Kidney tubule cell (primary cell): ENCODE measurements at regions not wholly inside any gene's neighbourhood (a gene's known extent, or its start where the extent isn't known, plus 50 kb on each side); places are given as distances from the start of the nearest gene placed in this dataset.

Source experiments
- DNase-seq: peaks from one replicate; pipeline ENCODE4 v3.0.0-alpha.2; 2018; ENCODE audit warnings: low spot score

GRCh38 chr7:25279705-25280104, 51.4 kb upstream of the NPVF start:
- DNase-seq = no peak

GRCh38 chr7:25280181-25280580, 51.9 kb upstream of the NPVF start:
- no peak for DNase-seq

GRCh38 chr7:25282194-25282593, 53.9 kb upstream of the NPVF start:
- DNase-seq = no peak

GRCh38 chr7:25286756-25287155, 58.5 kb upstream of the NPVF start:
- no peak for DNase-seq

- DNase-seq = no peak
These were observed 59.0 kb upstream of the NPVF start for GRCh38 chr7:25287291-25287690.

GRCh38 chr7:25288556-25289307, 60.4 kb upstream of the NPVF start:
- DNase-seq = no peak

- no peak for DNase-seq
These were observed 61.2 kb upstream of the NPVF start for GRCh38 chr7:25289518-25289917.

- DNase-seq = no peak
These were observed 66.3 kb upstream of the NPVF start for GRCh38 chr7:25294624-25295023.

- no peak for DNase-seq
These were observed 67.1 kb upstream of the NPVF start for GRCh38 chr7:25295387-25295786.

GRCh38 chr7:25296086-25296485, 67.8 kb upstream of the NPVF start:
- DNase-seq = no peak

GRCh38 chr7:25297278-25297677, 69.0 kb upstream of the NPVF start:
- DNase-seq = no peak

GRCh38 chr7:25303281-25304181, 75.2 kb upstream of the NPVF start:
- DNase-seq = peak; percentile 7

GRCh38 chr7:25304691-25305090, 76.4 kb upstream of the NPVF start:
- DNase-seq = no peak

GRCh38 chr7:25305831-25306230, 77.5 kb upstream of the NPVF start:
- no peak for DNase-seq

GRCh38 chr7:25307624-25308023, 79.3 kb upstream of the NPVF start:
- no peak for DNase-seq

- peak; percentile 17 for DNase-seq
These were observed 80.0 kb upstream of the NPVF start for GRCh38 chr7:25308246-25308645.

GRCh38 chr7:25308906-25309705, 80.8 kb upstream of the NPVF start:
- DNase-seq = no peak

GRCh38 chr7:25310896-25311295, 82.6 kb upstream of the NPVF start:
- peak; percentile 33 for DNase-seq

- DNase-seq = peak; percentile 92
These were observed 83.1 kb upstream of the NPVF start for GRCh38 chr7:25311346-25311745.

GRCh38 chr7:25312968-25313367, 84.7 kb upstream of the NPVF start:
- DNase-seq = no peak

- DNase-seq = no peak
These were observed 85.2 kb upstream of the NPVF start for GRCh38 chr7:25313526-25313925.

- peak; percentile 11 for DNase-seq
These were observed 85.9 kb upstream of the NPVF start for GRCh38 chr7:25314094-25314730.
